ENCODE measurements at regions not wholly inside any gene's neighbourhood (a gene's known extent, or its start where the extent isn't known, plus 50 kb on each side); places are given as distances from the start of the nearest gene placed in this dataset.
A peak's percentile ranks its signal among the peaks of the same experiment; 100 is the strongest.

DNA sequence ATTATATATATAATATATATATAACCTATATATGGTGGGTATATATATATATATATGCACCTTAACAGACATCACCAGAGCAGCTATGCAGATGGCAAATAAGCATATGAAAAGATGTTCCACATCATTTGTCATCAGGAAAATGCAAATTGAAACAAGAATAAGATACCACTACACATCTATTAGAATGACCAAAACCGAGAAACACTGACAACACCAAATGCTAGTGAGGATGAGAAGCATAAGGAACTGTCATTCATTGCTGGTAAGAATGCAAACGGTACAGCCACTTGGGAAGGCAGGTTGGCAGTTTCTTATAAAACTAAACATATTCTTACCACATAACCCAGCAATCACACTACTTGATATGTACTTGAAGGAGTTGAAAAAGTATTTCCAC, 219.8 kb upstream of the PRMT6 start:
- no peak for DNase-seq

GRCh38 chr1:106843518-106843917, 213.0 kb upstream of the PRMT6 start:
- DNase-seq, result no peak

GRCh38 chr1:106846656-106847055, 209.8 kb upstream of the PRMT6 start:
- no peak for DNase-seq

DNA sequence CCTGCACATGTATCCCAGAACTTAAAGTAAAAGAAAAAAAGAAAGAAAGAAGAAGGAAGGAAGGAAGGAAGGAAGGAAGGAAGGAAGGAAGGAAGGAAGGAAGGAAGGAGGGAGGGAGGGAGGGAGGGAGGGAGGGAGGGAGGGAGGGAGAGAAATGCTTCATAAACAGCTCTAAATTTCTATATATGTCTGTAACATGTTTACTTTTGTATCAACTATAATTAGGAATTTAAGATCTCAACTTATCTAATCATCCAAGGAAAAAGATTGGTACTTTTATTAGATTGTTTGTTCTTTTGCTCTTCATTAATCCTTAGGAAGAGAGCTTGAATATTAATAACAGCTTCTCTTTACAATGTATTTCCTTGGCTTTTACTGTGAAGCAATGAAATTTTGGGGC, 195.4 kb upstream of the PRMT6 start:
- DNase-seq, result no peak

DNA sequence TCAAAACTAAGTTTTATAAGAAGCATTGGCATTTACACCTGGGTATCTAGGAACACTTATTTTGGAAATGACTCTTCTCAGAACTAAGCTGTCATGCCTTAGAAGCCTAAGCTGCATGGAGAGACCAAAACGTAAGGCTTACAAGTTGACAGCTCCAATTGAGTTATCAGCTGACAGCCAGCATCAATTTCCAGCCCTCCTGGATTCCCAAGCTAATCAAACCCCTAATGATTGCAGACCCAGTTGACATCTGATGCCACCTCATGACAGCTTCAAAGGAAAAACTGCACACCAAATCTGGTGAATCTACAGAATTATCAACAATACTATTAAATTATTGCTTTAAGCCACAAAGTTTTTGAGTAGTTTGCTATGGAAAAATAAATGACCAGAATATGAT, 187.6 kb upstream of the PRMT6 start:
- no peak for DNase-seq

GRCh38 chr1:106875622-106876021, 180.9 kb upstream of the PRMT6 start:
- peak; percentile 30 for DNase-seq

DNA sequence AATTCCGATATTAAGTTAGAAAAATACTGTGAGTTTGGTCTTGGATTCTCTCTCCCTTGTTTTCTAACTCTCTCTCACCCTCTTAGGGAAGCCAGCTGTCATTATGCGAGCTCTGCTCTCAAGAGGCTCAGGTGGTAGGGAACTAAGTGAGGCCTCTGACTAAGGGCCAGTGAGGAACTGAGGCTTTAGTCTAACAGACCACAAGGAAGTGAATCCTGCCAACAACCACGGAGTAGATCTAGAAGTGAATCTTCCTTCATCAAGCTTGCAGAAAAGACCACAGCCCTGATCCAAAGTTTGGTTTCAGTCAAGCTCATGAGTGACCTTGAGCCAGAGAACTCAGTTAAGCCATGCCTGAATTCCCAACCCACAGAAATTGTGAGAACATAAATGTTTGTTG, 180.1 kb upstream of the PRMT6 start:
- DNase-seq, result peak; percentile 75

GRCh38 chr1:106879538-106879937, 176.9 kb upstream of the PRMT6 start:
- DNase-seq, result peak; percentile 16

DNA sequence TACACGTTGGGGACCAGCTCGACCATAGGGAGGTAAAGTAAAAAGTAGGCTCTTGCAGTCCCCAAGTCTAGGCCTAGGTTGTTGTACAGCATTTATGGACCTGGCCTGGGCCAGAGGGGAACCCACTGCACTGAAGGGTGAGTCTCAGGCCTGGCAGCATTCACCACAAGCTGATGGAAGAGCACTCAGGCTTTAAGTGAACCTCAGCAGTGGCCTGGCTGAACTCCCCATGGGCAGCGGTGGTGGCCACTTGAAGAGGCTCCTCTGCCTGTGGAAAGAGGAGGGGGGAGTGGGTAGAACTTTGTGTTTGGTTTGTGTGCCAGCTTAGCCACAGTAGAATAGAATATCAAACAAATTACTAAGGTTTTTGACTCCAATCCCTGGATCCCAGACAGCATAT, 176.2 kb upstream of the PRMT6 start:
- no peak for DNase-seq

- DNase-seq, result no peak
Measured at GRCh38 chr1:106883208-106883607, 173.3 kb upstream of the PRMT6 start.

DNA sequence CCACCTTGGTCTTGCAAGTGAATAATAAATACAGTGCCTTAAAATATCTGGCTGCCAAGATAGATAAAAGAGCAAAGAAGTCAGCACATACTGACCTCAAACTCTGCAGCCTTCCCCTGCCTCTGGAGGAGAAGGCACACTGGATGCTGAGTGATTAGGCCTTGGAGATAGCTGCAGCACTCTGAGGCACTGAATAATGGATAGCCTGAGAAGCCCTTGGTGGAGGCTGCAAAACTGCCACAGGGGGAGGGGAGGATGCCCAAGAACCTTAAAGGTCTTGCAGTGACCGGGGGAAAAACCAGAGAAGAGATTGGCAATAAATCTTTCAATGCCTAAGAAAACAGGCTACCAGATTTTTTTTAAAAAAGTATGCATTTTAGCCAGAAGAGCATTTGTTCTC, 167.4 kb upstream of the PRMT6 start:
- no peak for DNase-seq

- no peak for DNase-seq
Measured at GRCh38 chr1:106889583-106889982, 166.9 kb upstream of the PRMT6 start.

DNA sequence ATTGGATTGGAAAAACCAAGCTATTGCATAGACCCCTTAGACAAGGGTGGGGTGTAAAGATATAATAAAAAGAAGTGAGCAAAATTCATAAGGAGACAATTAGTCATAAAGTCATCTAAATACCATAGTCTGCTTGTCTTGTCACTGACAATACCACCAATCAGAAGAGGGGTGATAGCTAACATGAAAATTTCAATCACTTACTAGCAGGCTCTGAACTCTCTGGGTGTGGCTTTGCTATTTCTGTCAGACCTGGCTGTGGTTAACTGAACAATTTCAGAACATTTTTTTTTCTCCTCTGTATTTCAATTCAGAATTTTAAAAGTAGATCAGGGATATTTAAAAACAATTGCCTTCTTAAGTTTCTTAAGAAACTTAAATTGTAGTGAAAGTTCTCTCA, 158.5 kb upstream of the PRMT6 start:
- DNase-seq, result no peak

GRCh38 chr1:106899644-106900043, 156.8 kb upstream of the PRMT6 start:
- no peak for DNase-seq

- no peak for DNase-seq
Measured at GRCh38 chr1:106907795-106908194, 148.7 kb upstream of the PRMT6 start.

DNA sequence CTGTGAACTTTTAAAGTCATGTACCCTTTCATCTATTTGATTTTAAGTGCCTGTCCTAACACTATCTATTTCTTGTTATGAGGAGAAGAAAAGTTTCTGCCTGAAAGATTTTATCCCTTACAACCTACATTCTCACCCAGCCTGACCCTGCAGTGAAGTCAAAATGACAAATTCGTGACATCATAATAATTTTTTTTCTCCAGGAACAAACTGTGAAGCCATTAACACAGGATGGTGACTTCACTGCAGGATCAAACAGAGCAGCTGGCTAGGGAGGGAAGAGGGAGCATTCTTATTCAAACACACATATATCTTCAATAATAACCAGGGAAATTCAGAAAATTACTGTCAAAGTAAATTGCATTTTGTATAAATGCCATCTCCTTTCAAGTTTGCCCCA, 147.8 kb upstream of the PRMT6 start:
- peak; percentile 11 for DNase-seq

DNA sequence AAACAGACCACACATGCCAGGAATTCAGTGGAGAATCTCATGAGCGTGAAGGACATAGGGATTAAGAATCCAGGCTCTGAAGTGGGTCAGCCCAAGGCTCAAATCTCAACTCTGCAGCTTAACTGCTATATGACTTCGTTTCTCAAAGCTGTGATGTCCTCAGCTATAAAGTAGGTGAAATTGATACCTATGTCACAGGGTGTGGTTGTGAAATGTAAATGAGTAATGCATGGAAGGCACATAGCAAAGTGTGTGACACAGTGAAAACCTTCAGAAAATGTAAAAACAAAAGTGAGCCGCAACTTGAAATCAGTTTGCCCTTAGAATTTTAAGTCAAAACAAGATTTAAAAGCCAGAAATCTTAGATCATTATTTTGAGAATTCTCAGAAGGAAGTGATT, 145.7 kb upstream of the PRMT6 start:
- DNase-seq, result no peak

- DNase-seq, result no peak
Measured at GRCh38 chr1:106912131-106912530, 144.3 kb upstream of the PRMT6 start.

DNA sequence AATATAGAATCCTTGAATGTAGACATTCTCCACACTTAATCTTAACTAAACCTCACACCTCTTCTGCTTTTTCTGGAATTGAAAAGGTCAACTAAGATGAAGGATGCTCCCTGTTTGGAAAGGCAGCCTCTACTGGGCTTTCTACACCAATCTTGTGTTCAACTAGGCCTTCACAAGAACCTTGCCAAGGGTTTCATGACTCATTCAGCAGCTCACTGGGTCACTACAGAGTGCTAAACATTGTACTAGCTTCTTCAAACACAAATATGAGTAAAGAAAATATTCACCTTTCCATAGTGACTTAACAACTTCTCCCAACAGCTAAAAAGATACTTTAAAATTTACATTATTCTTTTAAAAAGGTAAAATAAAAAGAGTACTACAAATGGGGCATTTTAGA, 135.3 kb upstream of the PRMT6 start:
- no peak for DNase-seq

GRCh38 chr1:106924360-106924759, 132.1 kb upstream of the PRMT6 start:
- DNase-seq, result no peak

DNA sequence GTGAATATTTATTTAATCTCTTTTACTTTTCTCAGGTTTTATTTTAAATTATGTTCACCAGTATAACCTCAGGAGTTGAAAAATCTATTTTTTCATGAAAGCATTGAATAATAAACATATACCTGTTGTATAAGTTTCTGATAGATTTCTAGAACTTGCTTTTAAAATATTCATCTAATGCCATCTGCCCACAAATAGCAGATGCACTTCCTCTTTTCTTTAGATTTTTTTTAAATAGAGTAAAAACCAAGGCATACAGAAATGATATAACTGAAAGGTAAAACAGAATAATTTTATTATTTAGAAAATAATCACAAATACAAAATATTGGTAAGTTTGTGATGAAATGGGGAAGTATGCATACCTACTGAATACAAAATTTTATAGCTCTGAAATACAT, 130.7 kb upstream of the PRMT6 start:
- no peak for DNase-seq

DNA sequence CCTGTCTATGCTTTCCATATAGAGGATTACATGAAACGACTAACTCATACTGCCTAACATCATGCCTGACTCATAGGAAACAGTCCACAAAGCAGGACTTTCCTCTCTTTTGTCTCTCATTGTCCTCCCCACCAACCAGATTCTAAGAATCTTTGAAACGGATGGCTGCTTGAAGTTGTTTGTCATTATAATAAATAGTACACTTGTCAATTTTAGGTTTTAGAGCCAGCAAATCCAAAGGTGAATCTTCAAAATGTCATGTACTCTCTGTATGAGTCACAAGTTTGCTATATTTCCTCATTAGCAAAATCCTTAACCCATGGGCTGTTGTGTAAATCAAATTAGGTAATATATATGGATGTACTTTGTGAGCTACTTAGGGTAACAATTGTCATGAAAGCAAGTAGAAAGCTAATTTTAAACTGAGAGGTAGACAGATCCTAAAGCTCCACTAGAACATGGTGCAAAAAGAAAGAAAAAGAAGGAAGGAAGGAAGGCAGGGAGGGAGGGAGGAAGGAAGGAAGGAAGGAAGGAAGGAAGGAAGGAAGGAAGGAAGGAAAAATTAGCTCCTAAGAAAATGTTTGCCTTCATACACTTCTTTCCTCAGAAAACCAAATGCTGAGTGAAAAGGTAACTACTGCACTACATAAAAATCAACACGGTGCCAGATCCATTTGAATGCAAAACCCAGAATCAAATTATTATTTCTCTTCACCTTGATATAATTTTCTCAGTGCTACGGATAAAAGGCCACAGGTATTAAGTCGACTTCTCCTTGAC, 129.5 kb upstream of the PRMT6 start:
- DNase-seq, result no peak

GRCh38 chr1:106937104-106937503, 119.4 kb upstream of the PRMT6 start:
- no peak for DNase-seq

DNA sequence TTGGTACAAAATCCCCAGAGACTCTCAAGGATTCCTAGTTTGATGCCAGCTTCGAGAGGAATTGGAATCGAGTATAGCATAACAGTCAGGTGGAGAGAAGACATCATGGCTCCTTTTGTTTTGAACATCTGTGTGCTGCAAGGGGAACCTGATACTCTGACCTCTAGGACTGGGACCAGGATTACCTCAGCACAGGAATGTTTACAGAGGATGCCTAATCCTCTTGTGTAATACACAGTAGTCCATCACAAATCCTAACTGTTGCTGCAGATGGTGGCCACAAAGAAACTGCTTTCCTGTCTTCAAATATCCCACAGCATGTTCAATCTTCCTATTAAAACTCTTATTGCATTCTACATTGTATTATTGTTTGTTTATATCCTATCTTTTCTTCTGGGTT, 111.8 kb upstream of the PRMT6 start:
- DNase-seq, result peak; percentile 84

- DNase-seq, result peak; percentile 11
Measured at GRCh38 chr1:106952776-106953175, 103.7 kb upstream of the PRMT6 start.

All from DMS53 (cell line).